Vagina (tissue), 2 donors: ENCODE measurements at regions not wholly inside any gene's neighbourhood (a gene's known extent, or its start where the extent isn't known, plus 50 kb on each side); places are given as distances from the start of the nearest gene placed in this dataset.

Experiments used
- CTCF ChIP-seq, 3 experiments: fragments of 450-650 bp in 2 of 3; fragments of 200-600 bp in 1 of 3; sonication (generic) in 1 of 3; IDR thresholded peaks; one replicate each; pipeline ENCODE4 v1.5.1; 2017 to 2019; ENCODE audit warnings: antibody characterized with exemption in 3 of 3, mild to moderate bottlenecking in 2 of 3, moderate library complexity in 2 of 3
- POLR2A ChIP-seq, 2 donors: fragments of 450-650 bp; IDR thresholded peaks; one replicate each; pipeline ENCODE4 v1.6.1; 2017; ENCODE audit warnings: antibody characterized with exemption in 2 of 2, mild to moderate bottlenecking in 2 of 2, moderate library complexity in 2 of 2
- POLR2AphosphoS5 ChIP-seq, 2 donors: sonication (generic); formaldehyde crosslinking; IDR thresholded peaks; one replicate each; pipeline ENCODE4 v1.9.0; 2017; ENCODE audit warnings: antibody characterized with exemption in 2 of 2, mild to moderate bottlenecking in 2 of 2, low read depth in 1 of 2; ENCODE audit not compliant: insufficient read depth in 1 of 2

DNA sequence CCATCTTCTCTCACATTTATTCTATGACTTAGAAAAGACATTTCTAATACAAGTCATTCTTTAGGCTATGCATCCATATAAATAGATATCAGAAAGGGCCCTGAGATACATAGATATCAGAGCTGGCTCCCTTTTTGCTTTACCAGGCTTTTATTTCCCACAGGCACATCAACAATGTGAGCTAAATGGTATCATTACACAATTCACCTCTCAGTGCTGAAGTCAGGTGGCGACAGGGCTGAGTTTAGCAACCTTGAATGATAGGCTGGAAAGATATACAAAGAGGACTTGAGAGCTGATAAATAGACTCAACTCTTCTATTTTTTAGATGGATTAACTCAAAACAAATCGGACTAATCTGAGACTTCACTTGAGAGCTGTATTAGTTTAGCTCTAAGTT lies 189.2 kb upstream of the COL1A2 start:
- TF ChIP-seq POLR2A (IDR thresholded peaks at IDR 0.05) (no peak), CTCF (IDR thresholded peaks at IDR 0.05) (no peak), POLR2AphosphoS5 (IDR thresholded peaks at IDR 0.05; ENCODE audit: insufficient read depth in 1 of 2, low read depth in 1 of 2) (no peak)
